HG03457 (cell line): ENCODE measurements at regions not wholly inside any gene's neighbourhood (a gene's known extent, or its start where the extent isn't known, plus 50 kb on each side); places are given as distances from the start of the nearest gene placed in this dataset.

Experiments
- ATAC-seq: cut with Tn5 transposase; IDR thresholded peaks from one replicate; pipeline ENCODE4 v1.9.1; 2021; ENCODE audit warnings: moderate number of reproducible peaks; ENCODE audit not compliant: unreplicated experiment

DNA sequence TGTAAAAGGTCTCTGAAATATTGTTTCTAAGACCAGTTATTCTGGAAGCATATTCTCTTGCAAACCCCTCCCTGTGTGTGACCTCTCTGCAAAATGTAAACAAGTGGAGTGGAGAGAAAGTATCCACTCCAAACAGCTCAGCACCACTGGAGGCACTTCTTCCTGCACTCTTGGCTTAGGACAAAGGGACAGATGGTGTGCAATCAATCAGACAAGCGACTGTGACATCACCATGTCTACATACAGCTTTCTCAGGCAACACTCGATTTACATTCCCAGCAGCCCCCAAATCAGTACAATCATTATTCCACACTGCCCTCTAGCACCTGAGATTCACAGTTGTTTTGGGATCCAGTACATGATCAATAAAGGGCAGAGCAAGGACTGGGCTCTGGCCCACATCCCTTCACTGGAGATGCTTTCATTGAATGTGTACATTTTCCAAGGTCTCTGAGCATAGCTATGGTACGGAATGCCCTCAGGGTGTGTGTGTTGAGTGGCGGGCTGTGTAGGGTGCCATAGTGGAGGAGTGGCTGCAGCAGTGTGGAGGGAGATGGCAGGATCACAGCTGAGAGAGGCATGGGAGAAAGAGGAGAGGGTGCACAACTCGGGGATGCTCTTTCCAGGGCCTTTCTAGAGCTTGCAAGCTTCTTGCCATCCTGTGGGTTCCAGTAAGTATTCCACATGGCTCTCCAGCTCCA is 311.8 kb upstream of the ST6GAL2 start:
- ATAC-seq: no peak

DNA sequence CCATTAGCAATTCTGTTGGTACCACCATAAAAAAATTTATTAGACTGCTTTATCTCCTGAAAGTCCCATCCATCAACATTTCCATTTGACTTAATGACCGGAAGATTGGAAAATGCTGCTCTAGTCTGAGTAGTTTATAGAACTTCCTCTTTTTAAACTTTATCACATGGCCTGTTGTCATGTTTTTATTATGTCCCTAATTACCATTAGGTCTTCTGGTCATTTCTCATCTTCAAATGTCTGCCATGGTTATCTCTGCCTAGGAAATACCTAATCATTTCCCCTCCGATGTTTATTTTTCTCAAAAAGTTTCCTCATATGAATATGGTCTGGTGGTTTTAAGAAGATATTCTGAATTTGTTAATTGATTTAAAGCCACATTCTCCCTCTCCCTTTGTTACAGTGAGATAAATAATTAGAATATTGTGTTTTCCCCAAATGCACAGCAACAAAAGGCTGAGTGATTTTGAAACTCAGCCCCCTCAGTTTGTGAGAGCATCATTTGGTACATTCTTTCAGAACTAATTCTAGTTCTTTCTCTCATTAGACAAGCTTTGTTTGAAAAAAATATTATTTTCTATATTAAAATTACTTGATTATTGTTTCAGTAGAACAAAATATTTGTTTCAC is 317.1 kb upstream of the ST6GAL2 start:
- ATAC-seq: no peak

DNA sequence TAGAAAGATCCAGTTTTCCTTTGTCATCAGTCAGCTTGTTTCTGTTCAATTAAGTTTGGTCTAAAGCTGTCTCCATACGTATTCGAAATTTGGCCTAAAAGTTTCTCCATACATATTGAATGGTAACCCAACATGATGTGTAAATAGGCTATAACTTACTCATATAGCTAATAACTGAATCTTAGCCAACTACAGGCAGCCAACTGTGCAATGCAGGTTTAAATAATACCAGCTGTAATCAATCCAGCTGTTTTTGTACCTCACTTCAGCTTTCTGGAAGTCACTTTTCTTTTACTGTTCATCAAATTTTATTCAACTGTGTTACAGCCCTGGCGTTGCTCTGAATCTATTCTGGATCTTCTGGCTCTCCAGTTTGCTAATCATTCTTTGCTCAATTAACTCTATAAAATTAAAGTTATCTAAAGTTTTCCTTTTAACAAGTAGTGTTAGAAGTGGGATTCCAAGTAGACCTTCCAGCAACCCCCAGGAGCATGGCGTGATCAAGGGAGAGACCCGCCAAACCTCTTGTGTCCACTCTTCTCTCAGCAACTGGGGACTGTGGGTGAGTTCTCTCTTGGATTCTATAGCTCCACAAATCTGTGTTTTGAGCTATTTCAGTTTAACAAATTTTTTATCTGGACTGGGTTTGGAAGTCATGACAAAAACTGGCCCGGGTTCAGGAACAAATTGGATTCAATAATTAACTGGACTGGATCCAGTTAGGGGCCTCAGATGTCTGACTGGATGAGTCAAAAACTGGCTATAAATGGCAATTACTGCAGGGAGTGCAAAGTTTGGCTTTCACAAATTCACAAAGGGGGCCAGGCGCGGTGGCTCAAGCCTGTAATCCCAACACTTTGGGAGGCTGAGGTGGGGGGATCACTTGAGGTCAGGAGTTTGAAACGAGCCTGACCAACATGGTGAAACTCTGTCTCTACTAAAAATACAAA is 329.7 kb upstream of the ST6GAL2 start:
- no peak for ATAC-seq

DNA sequence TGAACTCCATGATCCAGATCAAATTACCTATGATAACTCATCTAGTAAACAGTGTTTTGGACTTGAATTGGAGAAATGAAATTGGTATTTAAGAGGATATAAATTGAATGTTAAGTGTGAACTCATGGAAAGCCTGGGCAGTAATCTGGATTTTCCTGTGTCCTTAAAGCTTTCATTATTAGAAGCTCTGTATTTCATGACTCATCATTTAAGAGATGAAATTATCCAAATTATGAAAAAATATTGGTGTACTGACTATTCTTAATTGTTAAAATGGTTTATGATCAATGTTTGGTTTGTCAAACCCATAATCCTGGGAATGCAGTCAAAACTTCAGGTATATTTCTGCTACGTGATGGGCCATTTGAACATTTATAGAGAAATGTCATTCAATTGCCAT is 332.2 kb upstream of the ST6GAL2 start:
- ATAC-seq: no peak

DNA sequence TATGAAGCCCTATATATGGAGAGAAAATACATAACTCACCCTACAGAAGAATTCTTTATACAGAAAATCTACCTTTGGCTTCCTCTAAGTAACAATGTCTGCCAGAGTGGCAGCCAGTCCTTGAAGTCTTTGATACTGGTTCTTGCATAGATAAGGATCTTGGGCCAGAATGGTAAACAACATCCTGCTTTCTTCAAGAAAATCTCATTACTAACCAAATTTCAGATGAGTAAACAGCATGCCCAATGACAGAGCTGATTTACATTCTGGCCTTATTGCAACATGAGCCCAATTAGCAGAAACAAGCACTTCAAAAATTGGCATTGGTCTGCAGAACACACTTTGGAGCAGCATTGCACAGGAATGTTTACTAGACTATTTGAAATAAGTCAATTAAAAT is 336.5 kb upstream of the ST6GAL2 start:
- no peak for ATAC-seq

DNA sequence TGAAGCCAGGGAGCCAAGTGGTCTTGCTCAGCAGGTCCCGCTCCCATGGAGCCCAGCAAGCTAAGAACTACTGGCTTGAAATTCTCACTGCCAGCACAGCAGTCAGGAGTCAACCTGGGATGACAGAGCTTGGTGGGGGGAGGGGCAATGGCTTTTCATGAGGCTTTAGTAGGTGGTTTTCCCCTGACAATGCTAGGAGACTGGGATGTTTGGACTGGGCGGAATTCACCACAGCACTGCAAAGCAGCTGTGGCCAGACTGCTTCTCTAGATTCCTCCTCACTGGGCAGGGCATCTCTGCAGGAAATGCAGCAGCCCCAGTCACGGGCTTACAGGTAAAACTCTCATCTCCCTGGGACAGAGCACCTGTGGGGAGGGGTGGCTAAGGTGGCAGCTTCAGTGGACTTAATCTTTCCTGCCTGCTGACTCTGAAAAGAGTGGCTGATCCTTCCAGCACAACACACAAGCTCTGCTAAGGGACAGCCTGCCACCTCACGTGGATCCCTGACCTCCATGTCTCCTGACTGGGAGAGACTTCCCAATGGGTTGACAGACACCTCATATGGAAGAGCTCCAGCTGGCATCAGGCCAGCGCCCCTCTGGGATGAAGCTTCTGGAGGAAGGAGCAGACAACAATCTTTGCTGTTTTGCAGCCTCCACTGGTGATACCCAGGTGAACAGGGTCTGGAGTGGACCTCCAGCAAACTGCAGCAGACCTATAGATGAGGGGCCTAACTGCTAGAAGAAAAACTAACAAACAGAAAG is 349.7 kb upstream of the ST6GAL2 start:
- no peak for ATAC-seq

DNA sequence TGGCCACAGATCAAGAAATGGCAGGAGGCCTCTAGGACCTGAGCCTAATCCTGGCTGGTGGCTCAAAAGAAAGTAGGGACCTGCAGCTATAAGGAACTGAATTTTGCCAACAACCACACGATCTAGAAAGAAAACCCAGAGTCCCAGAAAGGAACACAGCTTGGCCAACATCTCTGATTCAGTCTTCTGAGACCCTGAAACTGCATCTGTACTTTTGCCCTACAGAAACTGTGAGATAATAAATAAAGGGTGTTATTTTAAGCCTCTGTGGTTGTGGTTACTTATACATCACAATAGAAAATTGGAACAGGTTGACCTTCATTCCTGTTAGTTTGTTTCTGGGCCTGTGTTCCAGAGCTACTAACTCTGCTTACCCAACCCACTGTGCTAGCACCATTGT is 356.8 kb upstream of the ST6GAL2 start:
- ATAC-seq: no peak

DNA sequence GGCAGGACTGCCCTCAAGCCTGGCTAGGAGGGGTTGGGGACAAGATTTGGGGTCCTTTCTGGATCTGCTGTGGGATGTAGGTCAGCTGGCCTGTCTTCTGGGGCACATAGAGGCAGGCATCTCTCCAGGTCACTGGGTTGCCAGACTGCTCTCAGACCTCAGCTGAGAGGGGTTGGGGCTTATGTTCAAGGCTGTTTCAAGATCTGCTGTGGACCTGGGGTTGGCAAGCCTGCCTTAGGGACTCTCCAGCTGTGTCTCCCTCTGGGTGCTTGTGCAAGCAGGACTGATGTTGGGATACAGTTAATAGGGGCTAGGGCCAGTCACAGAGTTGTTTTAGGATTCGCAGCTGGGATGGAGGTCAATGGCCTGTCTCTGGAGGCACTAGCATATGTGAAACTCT is 363.0 kb upstream of the ST6GAL2 start:
- no peak for ATAC-seq

DNA sequence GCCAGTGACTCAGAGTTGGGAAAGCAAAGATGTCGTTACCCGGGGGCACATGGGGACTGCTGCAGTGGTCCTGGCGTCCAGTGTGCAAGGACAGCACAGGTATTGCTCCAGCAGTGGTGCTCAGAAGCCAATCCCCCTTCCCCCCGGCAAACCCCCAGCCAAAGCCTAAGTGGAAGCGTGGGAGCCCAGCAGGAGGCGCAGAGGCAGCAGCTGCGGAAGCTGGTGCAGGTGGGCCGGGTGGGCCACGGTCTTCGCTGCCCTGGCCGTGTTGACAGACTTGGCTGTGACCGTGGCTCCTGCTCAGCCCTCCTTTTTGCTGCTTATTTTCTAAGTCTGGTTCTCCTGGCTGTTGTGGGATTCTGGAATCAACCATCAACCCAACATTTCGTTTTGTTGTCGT is 369.8 kb upstream of the ST6GAL2 start:
- no peak for ATAC-seq

DNA sequence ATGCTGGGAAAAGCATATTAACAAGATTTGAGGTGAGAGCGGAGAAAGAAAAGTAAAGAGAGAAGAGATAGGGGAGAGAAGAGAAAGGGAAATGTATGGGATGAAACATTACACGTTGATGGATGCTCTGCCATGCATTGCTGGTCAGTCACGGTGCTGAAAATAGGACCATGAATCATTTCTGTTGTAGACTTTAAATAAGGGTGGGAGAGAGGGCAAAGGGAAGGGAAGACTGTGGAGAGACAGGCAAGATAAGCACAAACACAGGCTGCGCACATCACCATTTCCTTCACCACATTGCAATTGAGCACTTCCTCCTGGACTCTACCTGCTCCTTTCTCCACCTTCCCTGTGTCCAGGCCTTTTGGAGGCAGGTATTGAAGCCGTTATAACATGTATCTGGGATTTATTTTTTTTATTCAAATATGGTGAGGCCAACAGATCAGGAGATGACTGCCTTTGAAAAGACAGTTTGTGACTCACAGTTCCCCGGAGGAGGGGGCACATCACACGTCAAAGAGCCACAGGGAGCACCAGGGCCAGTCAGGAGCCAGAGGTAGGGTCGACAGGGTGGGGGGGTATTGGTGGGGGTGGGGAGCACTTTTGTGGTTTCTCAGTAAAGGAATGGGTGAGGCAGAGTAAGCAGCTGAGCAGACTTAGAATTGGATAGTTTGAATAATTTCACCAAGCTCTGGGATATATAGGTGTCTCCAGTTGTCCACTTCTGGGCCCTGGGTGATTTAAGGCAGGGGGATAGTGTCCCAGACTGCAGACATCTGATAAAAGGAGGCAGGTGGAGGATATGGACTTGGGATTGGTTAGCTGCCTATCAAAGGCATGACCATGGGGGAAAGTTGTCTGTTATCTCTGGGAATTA is 372.8 kb upstream of the ST6GAL2 start:
- no peak for ATAC-seq

DNA sequence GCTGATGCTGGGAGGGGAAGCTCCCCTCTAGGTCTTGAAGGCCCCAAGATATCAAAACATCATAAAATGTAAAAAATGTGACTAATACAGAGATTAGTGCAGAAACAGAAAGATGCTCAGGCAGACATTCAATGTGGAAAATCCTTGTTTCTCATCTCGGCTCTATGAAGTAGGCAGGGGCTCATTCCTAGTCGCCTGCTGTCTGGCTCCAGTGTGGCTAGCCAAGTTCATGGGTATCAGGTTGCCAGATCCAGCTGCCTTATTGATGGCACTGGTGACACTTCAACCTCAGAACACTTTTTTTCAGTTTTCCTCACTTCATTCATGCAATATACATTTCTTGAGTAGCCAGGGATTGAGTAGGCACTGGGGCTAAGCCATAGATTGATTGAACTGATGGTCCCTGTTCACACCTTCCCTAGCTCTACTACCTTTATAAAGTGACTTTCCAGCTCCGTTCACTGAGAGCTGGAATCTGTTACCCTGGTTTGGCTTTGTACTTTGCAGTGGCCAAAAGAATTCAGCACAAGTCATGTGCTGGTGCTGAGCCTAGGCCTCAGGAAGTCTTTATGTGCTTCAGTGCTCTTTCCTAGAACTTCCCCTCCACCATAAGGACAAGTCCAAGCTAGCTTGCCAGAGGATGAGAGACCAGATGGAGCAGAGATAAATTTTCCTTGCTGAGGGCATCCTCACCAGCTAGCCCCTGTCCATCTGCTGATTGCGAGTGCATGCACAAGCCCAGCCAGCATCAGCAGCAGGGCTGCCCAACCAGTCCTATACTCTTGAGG is 373.6 kb upstream of the ST6GAL2 start:
- no peak for ATAC-seq

DNA sequence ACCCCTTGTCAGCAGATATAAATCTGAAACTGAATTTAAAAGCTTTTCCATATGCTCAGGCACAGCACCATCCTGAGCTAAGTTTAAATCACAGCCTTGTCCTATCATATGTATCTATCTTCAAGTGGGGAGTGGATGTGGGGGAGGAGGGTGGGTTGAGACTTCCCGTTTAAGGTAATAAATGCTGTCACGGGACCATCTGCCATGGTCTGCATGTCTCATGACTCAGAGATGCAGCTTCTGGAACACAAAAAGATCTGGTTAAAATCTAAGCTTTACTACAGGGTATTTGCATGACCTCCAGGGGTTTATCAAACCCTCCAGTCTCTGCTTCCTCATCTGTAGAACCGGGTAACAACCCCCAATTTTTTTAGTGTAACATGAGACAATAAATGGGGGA is 377.7 kb upstream of the ST6GAL2 start:
- no peak for ATAC-seq

DNA sequence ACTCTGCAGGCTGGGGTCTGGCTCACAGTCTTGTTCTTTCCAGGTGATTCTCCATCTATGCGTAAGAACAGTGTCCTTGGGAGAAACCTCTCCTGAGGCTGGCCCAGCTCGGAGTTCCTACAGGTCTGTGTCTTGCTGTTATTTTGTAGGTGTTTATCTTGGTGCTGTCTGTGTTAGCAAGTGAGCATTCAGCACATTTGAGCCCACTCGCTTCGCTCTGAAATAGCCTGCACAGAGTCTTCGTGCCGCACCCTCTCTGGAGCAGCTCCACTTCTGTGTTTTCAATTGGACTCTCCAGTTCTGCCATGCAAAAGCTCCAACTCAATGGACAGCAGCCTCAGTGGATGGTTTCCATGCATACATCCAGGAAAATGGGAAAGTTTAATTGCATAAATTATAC is 378.2 kb upstream of the ST6GAL2 start:
- no peak for ATAC-seq

DNA sequence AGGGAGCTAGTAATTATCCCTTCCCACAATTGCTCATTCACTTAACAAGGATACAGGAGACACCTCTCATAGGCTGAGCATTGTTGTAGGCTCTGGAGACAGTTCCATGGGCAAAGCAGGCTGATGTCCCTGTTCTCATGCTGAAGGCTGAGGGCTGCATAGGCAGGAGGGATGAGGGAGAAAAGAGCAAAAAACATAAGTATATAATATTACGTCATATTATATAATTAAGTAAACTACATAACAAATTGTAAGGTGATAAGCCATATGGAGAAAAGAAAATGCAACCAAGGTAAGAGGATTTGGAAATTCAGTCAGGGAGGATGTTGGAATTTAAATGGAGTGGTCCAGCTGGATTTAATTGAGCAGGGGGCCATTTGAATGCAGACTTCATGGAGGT is 380.6 kb upstream of the ST6GAL2 start:
- no peak for ATAC-seq

DNA sequence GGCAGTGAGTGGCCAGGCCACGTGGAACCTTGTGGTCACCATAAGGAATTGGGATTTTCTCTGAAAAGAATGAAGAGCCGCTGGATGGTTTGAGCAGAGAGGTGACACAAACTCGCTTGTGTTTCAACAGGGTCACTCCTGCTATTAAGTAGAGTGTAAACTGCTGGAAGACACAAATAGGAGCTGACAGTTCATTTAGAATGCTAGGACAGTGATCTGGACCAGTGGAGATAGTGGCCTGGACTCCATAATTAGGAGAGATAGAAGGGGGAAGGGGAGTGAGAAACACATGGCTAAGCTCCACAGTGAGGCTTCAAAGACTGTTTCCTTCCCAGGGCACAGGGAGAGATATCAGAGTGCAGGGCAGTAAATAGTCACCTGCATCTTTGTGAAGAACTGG is 381.1 kb upstream of the ST6GAL2 start:
- ATAC-seq: no peak

DNA sequence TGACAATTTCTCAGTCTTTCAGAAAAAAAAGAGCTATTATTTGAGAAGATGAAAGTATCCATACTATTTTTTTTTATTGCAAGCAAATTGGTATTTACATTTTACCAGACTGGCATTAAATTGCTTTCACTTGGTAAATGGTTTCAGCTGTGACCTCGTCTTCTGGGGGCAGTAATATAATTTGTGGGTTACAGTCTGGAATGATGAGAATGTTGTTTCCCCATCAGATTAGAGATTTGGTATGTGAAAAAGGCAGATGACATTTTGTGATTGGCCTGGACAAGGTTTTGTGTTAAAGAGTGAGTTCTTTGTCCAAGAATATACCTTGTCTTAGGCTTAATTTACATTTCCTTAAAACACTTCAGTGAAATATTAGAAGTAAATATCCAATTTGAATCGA is 390.1 kb upstream of the ST6GAL2 start:
- ATAC-seq: no peak

DNA sequence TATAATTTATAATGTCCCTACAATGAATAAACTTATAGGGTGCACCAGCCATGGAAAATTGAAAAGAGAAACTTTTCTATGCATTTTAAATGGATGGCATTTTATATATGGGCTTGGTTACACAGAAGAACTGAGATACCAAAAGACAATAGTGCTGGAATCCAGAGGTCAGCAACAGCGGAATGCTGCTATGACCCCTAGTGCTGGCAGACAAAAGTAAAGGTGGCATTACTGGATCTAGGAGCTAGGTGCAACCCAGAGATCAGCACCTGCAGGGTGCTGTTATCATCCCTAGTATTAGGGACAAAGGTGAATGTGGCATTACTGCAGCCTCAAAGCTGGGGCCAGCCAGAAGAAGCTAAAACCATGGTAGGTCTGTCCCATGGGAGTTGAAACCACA is 392.7 kb upstream of the ST6GAL2 start:
- no peak for ATAC-seq

DNA sequence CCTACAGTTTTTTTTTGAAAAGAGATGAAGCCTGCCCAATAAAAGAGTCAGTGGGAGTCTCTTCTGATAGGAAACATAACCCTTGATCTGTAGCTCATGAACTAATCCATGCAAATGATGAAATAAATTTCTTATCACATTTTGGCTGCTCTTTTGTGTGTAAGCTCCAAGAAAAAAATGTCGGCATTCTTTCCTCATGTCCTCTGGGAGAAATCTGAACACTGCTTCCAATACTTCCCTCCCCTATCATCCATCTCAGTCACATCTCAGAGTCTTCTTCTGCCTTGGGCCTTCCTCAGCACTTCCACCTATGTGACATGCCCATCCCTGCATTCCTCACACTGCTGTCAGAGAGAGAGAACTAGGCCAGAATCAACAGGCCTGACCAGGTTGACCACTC is 395.7 kb upstream of the ST6GAL2 start:
- ATAC-seq: no peak

DNA sequence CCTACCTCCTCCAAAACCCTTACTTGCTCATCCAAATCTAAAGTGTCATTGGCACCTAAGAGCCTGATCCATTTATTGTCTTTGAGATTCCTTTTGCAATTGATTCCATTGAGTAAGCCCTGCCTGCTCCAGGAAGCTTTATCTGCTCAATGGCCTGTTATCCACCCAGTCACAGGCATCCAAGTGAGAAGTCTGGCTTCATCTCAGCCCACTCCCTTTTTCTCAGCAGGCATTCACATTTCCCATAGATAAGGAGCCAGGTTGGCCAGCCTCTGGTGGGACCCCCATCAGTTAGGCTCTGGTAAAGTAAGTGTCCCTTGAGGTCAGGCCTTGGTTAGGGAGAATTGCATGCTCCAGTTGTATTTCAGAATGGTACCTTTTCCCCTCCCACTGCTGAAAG is 396.2 kb upstream of the ST6GAL2 start:
- no peak for ATAC-seq
